GM12878 (cell line): ENCODE measurements at regions not wholly inside any gene's neighbourhood (a gene's known extent, or its start where the extent isn't known, plus 50 kb on each side); places are given as distances from the start of the nearest gene placed in this dataset.

ENCODE experiments used
- ESRRA ChIP-seq: IDR thresholded peaks from 2 replicates; pipeline ENCODE4 v1.6.1; 2012; ENCODE audit warnings: mild to moderate bottlenecking, low read length, improper control_type of control experiment
- HSF1 ChIP-seq: fragments of 150-350 bp; IDR thresholded peaks from 2 replicates; pipeline ENCODE4 v1.6.1; 2014; ENCODE audit warnings: mild to moderate bottlenecking, low read depth, low read length
- NFYB ChIP-seq: IDR thresholded peaks from 2 replicates; pipeline ENCODE4 v1.6.1; 2011; ENCODE audit warnings: low read depth, mild to moderate bottlenecking, low read length, improper control_type of control experiment, moderate library complexity; ENCODE audit not compliant: insufficient read depth
- TCF3 ChIP-seq: IDR thresholded peaks from 2 replicates; pipeline ENCODE4 v1.6.1; 2012; ENCODE audit warnings: low read depth, mild to moderate bottlenecking, low read length, borderline replicate concordance; ENCODE audit not compliant: insufficient read depth
- TCF7 ChIP-seq: IDR thresholded peaks from 2 replicates; pipeline ENCODE4 v1.6.1; 2014; ENCODE audit warnings: antibody characterized with exemption, borderline replicate concordance
- ZNF384 ChIP-seq: IDR thresholded peaks from 2 replicates; pipeline ENCODE4 v1.6.1; 2012; ENCODE audit warnings: low read depth, mild to moderate bottlenecking, low read length, improper control_type of control experiment, borderline replicate concordance
- TF ChIP-seq, protein P1 (sequence below): fragments of 150-350 bp; IDR thresholded peaks from 2 replicates; pipeline ENCODE4 v1.6.1; 2016; ENCODE audit warnings: low read depth, low read length

GRCh38 chr1:226814751-226815537, 55.5 kb upstream of the PSEN2 start (continued):
- TF ChIP-seq HSF1, result no peak
- TF ChIP-seq NFYB, result no peak
- TF ChIP-seq, protein P1, sequence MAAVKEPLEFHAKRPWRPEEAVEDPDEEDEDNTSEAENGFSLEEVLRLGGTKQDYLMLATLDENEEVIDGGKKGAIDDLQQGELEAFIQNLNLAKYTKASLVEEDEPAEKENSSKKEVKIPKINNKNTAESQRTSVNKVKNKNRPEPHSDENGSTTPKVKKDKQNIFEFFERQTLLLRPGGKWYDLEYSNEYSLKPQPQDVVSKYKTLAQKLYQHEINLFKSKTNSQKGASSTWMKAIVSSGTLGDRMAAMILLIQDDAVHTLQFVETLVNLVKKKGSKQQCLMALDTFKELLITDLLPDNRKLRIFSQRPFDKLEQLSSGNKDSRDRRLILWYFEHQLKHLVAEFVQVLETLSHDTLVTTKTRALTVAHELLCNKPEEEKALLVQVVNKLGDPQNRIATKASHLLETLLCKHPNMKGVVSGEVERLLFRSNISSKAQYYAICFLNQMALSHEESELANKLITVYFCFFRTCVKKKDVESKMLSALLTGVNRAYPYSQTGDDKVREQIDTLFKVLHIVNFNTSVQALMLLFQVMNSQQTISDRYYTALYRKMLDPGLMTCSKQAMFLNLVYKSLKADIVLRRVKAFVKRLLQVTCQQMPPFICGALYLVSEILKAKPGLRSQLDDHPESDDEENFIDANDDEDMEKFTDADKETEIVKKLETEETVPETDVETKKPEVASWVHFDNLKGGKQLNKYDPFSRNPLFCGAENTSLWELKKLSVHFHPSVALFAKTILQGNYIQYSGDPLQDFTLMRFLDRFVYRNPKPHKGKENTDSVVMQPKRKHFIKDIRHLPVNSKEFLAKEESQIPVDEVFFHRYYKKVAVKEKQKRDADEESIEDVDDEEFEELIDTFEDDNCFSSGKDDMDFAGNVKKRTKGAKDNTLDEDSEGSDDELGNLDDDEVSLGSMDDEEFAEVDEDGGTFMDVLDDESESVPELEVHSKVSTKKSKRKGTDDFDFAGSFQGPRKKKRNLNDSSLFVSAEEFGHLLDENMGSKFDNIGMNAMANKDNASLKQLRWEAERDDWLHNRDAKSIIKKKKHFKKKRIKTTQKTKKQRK, result no peak
- no peak for TF ChIP-seq ESRRA
- TF ChIP-seq TCF3, result no peak
- TF ChIP-seq TCF7, result no peak
- no peak for TF ChIP-seq ZNF384
